SU-DHL-6 (cell line): ENCODE measurements at regions not wholly inside any gene's neighbourhood (a gene's known extent, or its start where the extent isn't known, plus 50 kb on each side); places are given as distances from the start of the nearest gene placed in this dataset.

Experiments used
- EZH2phosphoT487 ChIP-seq: fragments of 200-600 bp; sonication (generic), shearing (Covaris generic); conservative IDR thresholded peaks from 2 replicates; pipeline ENCODE4 v1.6.1; 2018; ENCODE audit warnings: mild to moderate bottlenecking, antibody characterized with exemption, low read length, moderate library complexity, mixed read lengths
- TF ChIP-seq, protein P1 (sequence below): fragments of 200-600 bp; sonication (generic); IDR thresholded peaks from one replicate; pipeline ENCODE4 v1.5.1; 2017; ENCODE audit warnings: antibody characterized with exemption, mild to moderate bottlenecking, low read length, moderate library complexity; ENCODE audit not compliant: insufficient read depth, poor library complexity, severe bottlenecking

DNA sequence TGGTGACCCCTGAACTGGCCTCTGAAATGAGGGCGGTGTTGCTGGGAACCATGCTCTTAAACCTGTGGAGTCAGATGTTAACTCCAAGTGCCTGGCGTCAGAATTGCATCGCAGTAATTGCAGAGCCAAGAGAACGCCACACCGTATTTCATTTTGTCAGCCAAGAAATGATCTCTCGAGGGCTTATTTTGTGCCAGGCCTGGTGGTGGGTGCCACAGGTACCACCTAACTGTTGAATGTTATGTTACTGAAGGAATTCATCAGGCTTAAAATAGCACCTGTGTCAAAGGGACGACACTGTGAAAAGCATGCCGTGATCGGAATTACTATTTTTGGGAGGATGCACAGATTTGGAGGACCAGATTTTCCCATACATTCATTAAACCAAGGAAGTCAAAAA is 51.9 kb upstream of the BAIAP2L1 start:
- TF ChIP-seq, protein P1, sequence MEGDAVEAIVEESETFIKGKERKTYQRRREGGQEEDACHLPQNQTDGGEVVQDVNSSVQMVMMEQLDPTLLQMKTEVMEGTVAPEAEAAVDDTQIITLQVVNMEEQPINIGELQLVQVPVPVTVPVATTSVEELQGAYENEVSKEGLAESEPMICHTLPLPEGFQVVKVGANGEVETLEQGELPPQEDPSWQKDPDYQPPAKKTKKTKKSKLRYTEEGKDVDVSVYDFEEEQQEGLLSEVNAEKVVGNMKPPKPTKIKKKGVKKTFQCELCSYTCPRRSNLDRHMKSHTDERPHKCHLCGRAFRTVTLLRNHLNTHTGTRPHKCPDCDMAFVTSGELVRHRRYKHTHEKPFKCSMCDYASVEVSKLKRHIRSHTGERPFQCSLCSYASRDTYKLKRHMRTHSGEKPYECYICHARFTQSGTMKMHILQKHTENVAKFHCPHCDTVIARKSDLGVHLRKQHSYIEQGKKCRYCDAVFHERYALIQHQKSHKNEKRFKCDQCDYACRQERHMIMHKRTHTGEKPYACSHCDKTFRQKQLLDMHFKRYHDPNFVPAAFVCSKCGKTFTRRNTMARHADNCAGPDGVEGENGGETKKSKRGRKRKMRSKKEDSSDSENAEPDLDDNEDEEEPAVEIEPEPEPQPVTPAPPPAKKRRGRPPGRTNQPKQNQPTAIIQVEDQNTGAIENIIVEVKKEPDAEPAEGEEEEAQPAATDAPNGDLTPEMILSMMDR = no peak
- no peak for TF ChIP-seq EZH2phosphoT487
